BE2C (cell line): ENCODE measurements at regions not wholly inside any gene's neighbourhood (a gene's known extent, or its start where the extent isn't known, plus 50 kb on each side); places are given as distances from the start of the nearest gene placed in this dataset.
A peak's percentile ranks its signal among the peaks of the same experiment; 100 is the strongest.
"Not testable (repeated sequence)": the region's sequence is repeated elsewhere in the genome, so short reads cannot be mapped to it uniquely, and the experiment has no call there.

Source experiments
- DNase-seq: peaks from one replicate; pipeline ENCODE4 v3.0.0-alpha.2; 2020
- H3K27me3 ChIP-seq: fragments of 250-450 bp; sonication (Bioruptor Pico); 2 replicates; pipeline ENCODE4 v1.5.1; 2020; ENCODE audit warnings: mild to moderate bottlenecking
- H3K36me3 ChIP-seq: fragments of 250-450 bp; sonication (Bioruptor Pico); 2 replicates; pipeline ENCODE4 v1.5.1; 2020; ENCODE audit warnings: mild to moderate bottlenecking
- H3K4me1 ChIP-seq: fragments of 250-450 bp; sonication (Bioruptor Pico); 2 replicates; pipeline ENCODE4 v1.5.1; 2020
- H3K4me3 ChIP-seq: 2 replicates; pipeline ENCODE4 v1.5.1; 2011; ENCODE audit warnings: low read depth, low read length
- H3K9me3 ChIP-seq: fragments of 250-450 bp; sonication (Bioruptor Pico); 2 replicates; pipeline ENCODE4 v1.5.1; 2020
- TF ChIP-seq, protein P1 (sequence below): IDR thresholded peaks from 2 replicates; pipeline ENCODE4 v1.5.1; 2012; ENCODE audit warnings: mild to moderate bottlenecking, low read depth, low read length

DNA sequence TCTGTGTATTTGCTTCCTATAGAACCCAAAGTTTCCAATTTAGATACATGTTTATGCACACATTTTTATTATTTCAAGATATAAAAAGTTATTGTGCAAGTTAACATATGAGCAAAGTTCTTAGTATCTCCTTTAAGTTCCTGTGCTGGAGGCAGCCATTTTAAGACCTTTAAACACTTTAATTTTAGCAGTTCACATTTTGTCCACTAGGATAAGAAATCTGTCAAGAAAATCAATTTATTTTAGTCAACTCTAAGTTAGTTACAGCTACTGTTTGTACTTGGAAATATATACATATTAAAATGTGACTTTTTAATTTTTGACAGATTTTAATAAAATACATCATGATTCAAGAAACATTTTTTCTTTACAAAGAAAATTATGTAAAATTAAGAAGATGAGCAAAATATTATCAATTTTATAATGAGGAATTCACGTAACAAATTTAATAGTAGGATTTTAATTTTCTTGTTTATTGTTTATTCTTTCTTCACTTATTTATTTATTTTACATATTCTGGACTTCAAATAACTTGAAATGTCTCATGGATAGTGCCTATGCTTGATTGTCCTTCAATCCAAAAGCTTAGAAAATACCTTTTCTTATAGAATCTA lies 402.6 kb upstream of the GBE1 start:
- Histone ChIP-seq H3K27me3 (no peaks in the 10 kb centered on the region), H3K9me3 (no peaks in the 10 kb centered on the region), H3K4me1 (no peaks in the 10 kb centered on the region), H3K36me3 (no peaks in the 10 kb centered on the region), H3K4me3 (no peak overlapping the region)
- no peak for DNase-seq
- TF ChIP-seq, protein P1, sequence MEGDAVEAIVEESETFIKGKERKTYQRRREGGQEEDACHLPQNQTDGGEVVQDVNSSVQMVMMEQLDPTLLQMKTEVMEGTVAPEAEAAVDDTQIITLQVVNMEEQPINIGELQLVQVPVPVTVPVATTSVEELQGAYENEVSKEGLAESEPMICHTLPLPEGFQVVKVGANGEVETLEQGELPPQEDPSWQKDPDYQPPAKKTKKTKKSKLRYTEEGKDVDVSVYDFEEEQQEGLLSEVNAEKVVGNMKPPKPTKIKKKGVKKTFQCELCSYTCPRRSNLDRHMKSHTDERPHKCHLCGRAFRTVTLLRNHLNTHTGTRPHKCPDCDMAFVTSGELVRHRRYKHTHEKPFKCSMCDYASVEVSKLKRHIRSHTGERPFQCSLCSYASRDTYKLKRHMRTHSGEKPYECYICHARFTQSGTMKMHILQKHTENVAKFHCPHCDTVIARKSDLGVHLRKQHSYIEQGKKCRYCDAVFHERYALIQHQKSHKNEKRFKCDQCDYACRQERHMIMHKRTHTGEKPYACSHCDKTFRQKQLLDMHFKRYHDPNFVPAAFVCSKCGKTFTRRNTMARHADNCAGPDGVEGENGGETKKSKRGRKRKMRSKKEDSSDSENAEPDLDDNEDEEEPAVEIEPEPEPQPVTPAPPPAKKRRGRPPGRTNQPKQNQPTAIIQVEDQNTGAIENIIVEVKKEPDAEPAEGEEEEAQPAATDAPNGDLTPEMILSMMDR, result 0 out of 2 replicates have a peak, but pooled peaks have one; percentile 30

GRCh38 chr3:82157952-82158351 lies 396.5 kb upstream of the GBE1 start:
- H3K4me3 ChIP-seq, result no peak overlapping the region
- TF ChIP-seq, protein P1, result no peak
- no peaks in the 10 kb centered on the region for H3K27me3 ChIP-seq
- H3K9me3 ChIP-seq, result no peaks in the 10 kb centered on the region
- no peaks in the 10 kb centered on the region for H3K36me3 ChIP-seq
- no peaks in the 10 kb centered on the region for H3K4me1 ChIP-seq
- no peak for DNase-seq

DNA sequence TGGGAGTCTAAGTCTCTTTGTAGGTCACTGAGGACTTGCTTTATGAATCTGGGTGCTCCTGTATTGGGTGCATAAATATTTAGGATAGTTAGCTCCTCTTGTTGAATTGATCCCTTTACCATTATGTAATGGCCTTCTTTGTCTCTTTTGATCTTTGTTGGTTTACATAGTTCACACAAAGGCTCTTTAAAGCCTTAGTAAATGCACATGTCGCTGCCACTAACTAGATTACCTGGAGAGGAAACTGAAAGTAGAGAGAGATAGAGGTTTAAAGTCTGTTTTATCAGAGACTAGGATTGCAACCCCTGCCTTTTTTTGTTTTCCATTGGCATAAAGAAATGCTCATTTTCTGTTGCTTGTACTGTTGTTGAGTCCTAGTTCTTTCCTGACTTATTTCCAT lies 392.4 kb upstream of the GBE1 start:
- H3K4me1 ChIP-seq, H3K4me3 ChIP-seq, H3K27me3 ChIP-seq, H3K36me3 ChIP-seq, DNase-seq, H3K9me3 ChIP-seq: not testable (repeated sequence)

DNA sequence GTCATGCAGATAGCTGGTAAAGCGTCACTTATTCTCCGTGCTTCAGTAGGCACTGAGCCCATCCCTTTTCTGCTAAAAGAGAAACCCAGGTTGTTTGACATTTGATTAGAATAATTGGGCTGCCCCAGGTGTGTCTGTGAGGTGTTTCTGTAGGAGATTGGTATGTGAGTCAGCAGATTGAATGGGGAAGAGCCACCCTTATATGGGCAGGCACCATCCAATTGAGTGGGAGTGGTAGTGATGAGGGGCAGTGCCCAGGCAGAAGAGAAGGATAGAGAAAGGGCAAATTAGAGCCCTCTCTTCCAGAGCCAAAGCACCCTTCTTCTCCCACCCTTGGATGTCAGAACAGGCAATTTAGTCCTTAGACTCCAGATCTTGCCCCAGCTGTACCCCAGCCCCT lies 384.3 kb upstream of the GBE1 start:
- Histone ChIP-seq H3K27me3 (no peaks in the 10 kb centered on the region), H3K4me3 (no peak overlapping the region), H3K36me3 (no peaks in the 10 kb centered on the region), H3K4me1 (peaks cover 3% of the 10 kb centered on the region; the same call in 1 of the 2 replicates), H3K9me3 (no peaks in the 10 kb centered on the region)
- TF ChIP-seq, protein P1, result no peak
- DNase-seq, result no peak

DNA sequence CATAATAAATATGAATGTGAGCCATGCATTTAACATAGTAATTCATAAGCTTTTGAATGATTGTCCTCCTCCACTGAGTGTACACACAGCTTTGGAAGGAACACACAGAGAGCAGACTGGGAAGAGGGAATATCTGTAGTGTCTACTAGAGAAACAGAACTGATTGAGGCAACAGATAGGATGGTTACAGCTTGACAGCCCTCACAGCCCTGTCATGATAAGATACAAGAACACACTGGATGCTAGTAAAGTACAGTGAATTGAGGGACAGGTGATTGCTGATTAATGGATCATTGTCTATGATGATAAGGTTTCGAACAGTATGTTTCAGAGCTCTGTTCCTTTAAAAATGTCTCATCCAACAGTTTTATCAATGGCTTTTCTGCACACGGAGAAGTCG lies 383.4 kb upstream of the GBE1 start:
- DNase-seq, result peak; percentile 15
- Histone ChIP-seq H3K27me3 (no peaks in the 10 kb centered on the region), H3K4me3 (no peak overlapping the region), H3K36me3 (no peaks in the 10 kb centered on the region), H3K9me3 (no peaks in the 10 kb centered on the region), H3K4me1 (peaks cover 8% of the 10 kb centered on the region; the same call in 1 of the 2 replicates)
- TF ChIP-seq, protein P1, result no peak

GRCh38 chr3:82143661-82144412 lies 382.4 kb upstream of the GBE1 start:
- Histone ChIP-seq H3K36me3 (no peaks in the 10 kb centered on the region), H3K4me1 (peaks cover 8% of the 10 kb centered on the region; the same call in 1 of the 2 replicates), H3K27me3 (no peaks in the 10 kb centered on the region), H3K4me3 (no peak overlapping the region), H3K9me3 (no peaks in the 10 kb centered on the region)
- TF ChIP-seq, protein P1, result no peak
- DNase-seq, result no peak
